GM20000 (cell line): ENCODE measurements at regions not wholly inside any gene's neighbourhood (a gene's known extent, or its start where the extent isn't known, plus 50 kb on each side); places are given as distances from the start of the nearest gene placed in this dataset.

Experiments
- DNase-seq: peaks from one replicate; pipeline ENCODE4 v3.0.0; 2012; ENCODE audit warnings: low spot score
- CTCF ChIP-seq: IDR thresholded peaks from 2 replicates; pipeline ENCODE4 v1.5.1; 2012; ENCODE audit warnings: mild to moderate bottlenecking, control low read depth; ENCODE audit errors: extremely low read depth, missing control alignments

GRCh38 chr1:200473698-200474371 is 64.0 kb upstream of the ZNF281 start:
- DNase-seq = peak; percentile 38

GRCh38 chr1:200471739-200472138 is 61.9 kb upstream of the ZNF281 start:
- no peak for TF ChIP-seq CTCF
- no peak for DNase-seq

More at GRCh38 chr1:200473698-200474371, 64.0 kb upstream of the ZNF281 start:
- TF ChIP-seq CTCF = no peak

- DNase-seq = no peak
- no peak for TF ChIP-seq CTCF
These were observed 58.6 kb upstream of the ZNF281 start for GRCh38 chr1:200468264-200469001.

- DNase-seq = no peak
- TF ChIP-seq CTCF = no peak
These were observed 55.1 kb upstream of the ZNF281 start for GRCh38 chr1:200464784-200465400.
